ENCODE measurements at regions not wholly inside any gene's neighbourhood (a gene's known extent, or its start where the extent isn't known, plus 50 kb on each side); places are given as distances from the start of the nearest gene placed in this dataset.

DNA sequence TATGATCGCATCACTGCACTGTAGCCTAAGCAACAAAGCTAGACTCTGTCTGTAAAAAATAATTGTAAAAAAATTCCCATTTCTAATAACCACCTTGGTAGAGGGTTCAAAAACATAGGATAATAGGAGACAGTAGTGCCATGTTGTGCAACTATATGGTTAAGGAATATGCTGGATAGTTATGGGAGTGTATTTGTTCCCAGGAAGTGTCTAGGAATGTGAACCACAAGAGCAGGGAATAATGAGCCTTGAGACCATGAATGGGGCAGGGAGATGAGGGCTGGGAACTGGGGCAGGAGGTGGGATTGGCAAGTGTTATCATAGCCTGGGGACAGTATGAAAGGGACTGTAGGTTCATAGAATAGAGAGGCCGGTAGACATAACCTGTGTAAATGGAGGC is 50.4 kb downstream of the RUSC2 start:
- Mint-ChIP-seq H3K27ac (no peak overlapping the region), H3K9me3 (no peaks in the 10 kb centered on the region), H3K36me3 (ENCODE audit: low read depth) (no peaks in the 10 kb centered on the region), H3K4me1 (no peaks in the 10 kb centered on the region), H3K4me3 (no peak overlapping the region), H3K27me3 (peaks cover 24% of the 10 kb centered on the region)
- no peak for DNase-seq
- ChIA-PET POLR2A (no interaction called here), CTCF (no interaction called here)

- no peak overlapping the region for H3K27ac Mint-ChIP-seq
- no peak for DNase-seq
- H3K4me3 Mint-ChIP-seq, result no peak overlapping the region
- H3K9me3 Mint-ChIP-seq, result no peaks in the 10 kb centered on the region
- H3K4me1 Mint-ChIP-seq, result no peaks in the 10 kb centered on the region
- POLR2A ChIA-PET, result no interaction called here
- H3K27me3 Mint-ChIP-seq, result peaks cover 21% of the 10 kb centered on the region
- no peaks in the 10 kb centered on the region for H3K36me3 Mint-ChIP-seq (ENCODE audit: low read depth)
- CTCF ChIA-PET, result no interaction called here
These were observed 56.9 kb downstream of the RUSC2 start for GRCh38 chr9:35546853-35547252.

- H3K36me3 Mint-ChIP-seq (ENCODE audit: low read depth), result no peaks in the 10 kb centered on the region
- H3K27ac Mint-ChIP-seq, result no peak overlapping the region
- CTCF ChIA-PET, result no interaction called here
- peaks cover 14% of the 10 kb centered on the region for H3K27me3 Mint-ChIP-seq
- no peaks in the 10 kb centered on the region for H3K4me1 Mint-ChIP-seq
- POLR2A ChIA-PET, result no interaction called here
- H3K9me3 Mint-ChIP-seq, result no peaks in the 10 kb centered on the region
- DNase-seq, result no peak
- H3K4me3 Mint-ChIP-seq, result no peak overlapping the region
These were observed 57.1 kb upstream of the TESK1 start for GRCh38 chr9:35547889-35548418.

GRCh38 chr9:35548571-35548970 is 56.5 kb upstream of the TESK1 start:
- ChIA-PET CTCF (no interaction called here), POLR2A (no interaction called here)
- Mint-ChIP-seq H3K27me3 (peaks cover 14% of the 10 kb centered on the region), H3K4me1 (no peaks in the 10 kb centered on the region), H3K27ac (no peak overlapping the region), H3K36me3 (ENCODE audit: low read depth) (no peaks in the 10 kb centered on the region), H3K4me3 (no peak overlapping the region), H3K9me3 (no peaks in the 10 kb centered on the region)
- DNase-seq, result no peak

DNA sequence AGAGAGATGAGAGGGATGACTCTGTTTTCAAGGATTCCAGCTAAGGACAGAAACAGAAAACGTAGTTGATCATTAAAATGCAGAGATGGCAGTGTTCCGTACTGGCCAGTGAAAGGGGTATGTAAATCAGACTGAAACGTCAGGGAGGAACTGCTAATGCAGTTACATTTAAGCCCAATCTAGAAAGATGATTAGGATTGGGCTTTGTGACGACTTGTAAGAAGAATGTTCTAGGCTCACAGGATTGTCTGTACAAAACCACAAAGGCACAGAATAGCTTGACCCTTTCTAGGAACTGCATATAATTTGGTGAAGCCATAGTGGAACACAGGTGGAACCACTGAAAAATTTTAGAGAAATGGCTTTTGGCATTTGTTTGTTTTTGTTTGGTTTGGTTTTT is 55.6 kb upstream of the TESK1 start:
- ChIA-PET CTCF (no interaction called here), POLR2A (no interaction called here)
- H3K9me3 Mint-ChIP-seq, result no peaks in the 10 kb centered on the region
- DNase-seq, result no peak
- no peaks in the 10 kb centered on the region for H3K4me1 Mint-ChIP-seq
- H3K4me3 Mint-ChIP-seq, result no peak overlapping the region
- no peak overlapping the region for H3K27ac Mint-ChIP-seq
- no peaks in the 10 kb centered on the region for H3K36me3 Mint-ChIP-seq (ENCODE audit: low read depth)
- H3K27me3 Mint-ChIP-seq, result peaks cover 10% of the 10 kb centered on the region

DNA sequence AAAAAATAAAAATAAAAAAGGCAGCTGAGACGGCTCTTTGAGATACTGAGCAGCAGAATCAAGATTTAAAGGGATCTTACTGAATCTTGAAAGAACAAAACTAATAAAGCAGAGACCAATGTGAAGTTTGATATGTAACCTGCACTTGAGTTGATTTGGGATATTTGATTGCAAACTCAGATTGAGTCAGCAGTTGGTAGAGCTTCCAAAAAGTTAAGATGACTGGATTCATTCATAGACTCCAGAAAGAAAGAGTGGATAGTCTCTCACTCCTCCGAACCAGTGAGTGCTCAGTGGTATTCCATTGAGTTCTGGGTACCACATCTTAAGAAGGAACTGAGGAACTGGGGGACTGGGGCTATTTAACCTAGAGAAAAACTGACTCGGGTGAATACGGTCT is 52.7 kb upstream of the TESK1 start:
- no peak for DNase-seq
- Mint-ChIP-seq H3K27me3 (peaks cover 8% of the 10 kb centered on the region), H3K27ac (no peak overlapping the region), H3K4me3 (no peak overlapping the region), H3K4me1 (no peaks in the 10 kb centered on the region), H3K36me3 (ENCODE audit: low read depth) (no peaks in the 10 kb centered on the region), H3K9me3 (no peaks in the 10 kb centered on the region)
- CTCF ChIA-PET, result interaction anchor here (1.2 to 2.0 kb wide), 5 partner anchors 9 to 437 kb away, joined by 3 to 6 read pairs (median 4); partner anchors contain the start of gene ATOSB
- POLR2A ChIA-PET, result no interaction called here

DNA sequence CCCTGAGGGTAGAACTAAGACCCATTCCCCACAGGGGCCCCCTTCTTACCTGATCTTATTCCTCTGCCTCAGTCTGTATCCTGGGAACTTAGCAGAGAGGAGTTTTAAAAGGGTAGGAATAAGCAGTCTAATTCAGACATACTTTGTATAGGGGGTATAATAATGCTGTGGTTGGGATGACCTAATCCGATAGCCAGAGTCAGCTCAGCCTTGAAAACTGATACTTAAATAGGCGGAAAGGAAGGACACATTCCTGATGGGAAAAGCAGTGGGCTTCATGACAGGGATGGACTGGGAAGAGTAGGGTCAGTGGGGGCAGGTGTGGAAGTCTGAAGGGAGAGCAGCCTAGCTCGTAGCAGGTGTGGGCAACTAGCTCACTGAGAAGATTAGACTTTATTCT is 52.2 kb upstream of the TESK1 start:
- POLR2A ChIA-PET, result no interaction called here
- no peak overlapping the region for H3K27ac Mint-ChIP-seq

DNA sequence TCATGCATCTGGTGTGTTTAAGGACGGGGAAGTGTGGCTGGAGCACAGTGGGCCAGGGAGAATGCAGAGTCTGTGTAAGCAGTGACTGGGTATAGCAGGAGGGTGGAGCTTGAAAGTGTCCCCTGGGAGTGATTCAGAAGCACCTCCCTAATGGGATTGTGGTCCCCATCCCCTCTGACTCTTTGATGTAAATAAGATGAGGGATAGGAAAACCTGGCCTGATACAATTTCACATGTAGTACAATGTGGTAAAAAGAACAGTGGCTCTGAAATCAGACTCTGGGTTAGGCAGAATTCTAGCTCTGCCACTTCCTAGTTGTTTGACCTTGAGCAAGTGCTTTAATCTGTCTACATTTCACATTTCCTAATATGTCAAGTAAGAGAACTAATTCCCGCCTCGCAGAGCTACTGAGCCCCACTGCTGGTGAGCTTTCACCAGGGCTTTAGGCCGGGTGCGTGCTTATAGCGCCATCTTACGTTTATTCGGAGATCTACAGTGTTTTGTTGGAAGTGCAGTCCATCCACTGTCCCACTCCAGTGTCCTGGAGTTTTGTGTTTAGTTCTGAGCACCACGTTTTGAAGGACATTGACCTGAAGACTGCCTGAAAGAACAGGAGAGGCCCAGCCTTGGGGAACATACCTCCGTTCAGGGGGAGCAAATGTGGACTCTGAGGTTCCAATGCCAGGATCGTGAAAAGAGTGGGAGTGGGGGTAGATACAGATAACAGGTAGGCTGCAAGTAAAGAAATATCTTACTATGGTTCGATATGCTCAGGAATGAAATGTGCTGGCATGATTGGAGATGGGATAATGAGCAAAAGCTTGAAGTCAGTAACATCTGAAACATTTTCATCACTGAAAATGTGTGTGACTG is 51.2 kb upstream of the TESK1 start:
- H3K4me1 Mint-ChIP-seq, result no peaks in the 10 kb centered on the region
- CTCF ChIA-PET, result interaction anchor here (0.5 to 2.0 kb wide), 21 partner anchors 8 to 440 kb away, joined by 3 to 9 read pairs (median 4); partner anchors contain the start of genes ATOSB, RUSC2 and UNC13B

More for the DNA sequence above, 52.2 kb upstream of the TESK1 start:
- H3K4me3 Mint-ChIP-seq, result no peak overlapping the region
- H3K27me3 Mint-ChIP-seq, result peaks cover 8% of the 10 kb centered on the region
- CTCF ChIA-PET, result interaction anchor here (1.1 to 2.0 kb wide), 8 partner anchors 9 to 439 kb away, joined by 3 to 8 read pairs (median 4); partner anchors contain the start of genes ATOSB and RUSC2
- no peaks in the 10 kb centered on the region for H3K4me1 Mint-ChIP-seq
- DNase-seq, result no peak
- no peaks in the 10 kb centered on the region for H3K36me3 Mint-ChIP-seq (ENCODE audit: low read depth)
- no peaks in the 10 kb centered on the region for H3K9me3 Mint-ChIP-seq

GRCh38 chr9:35555246-35555701 is 49.8 kb upstream of the TESK1 start:
- DNase-seq, result no peak
- H3K27ac Mint-ChIP-seq, result no peak overlapping the region
- ChIA-PET POLR2A (no interaction called here), CTCF (interaction anchor here (0.6 to 1.5 kb wide), 2 partner anchors 325 to 439 kb away, joined by 3 to 5 read pairs; partner anchors contain the start of gene ATOSB)
- H3K4me1 Mint-ChIP-seq, result no peaks in the 10 kb centered on the region
- no peaks in the 10 kb centered on the region for H3K36me3 Mint-ChIP-seq (ENCODE audit: low read depth)
- H3K9me3 Mint-ChIP-seq, result no peaks in the 10 kb centered on the region
- H3K27me3 Mint-ChIP-seq, result peaks cover 6% of the 10 kb centered on the region
- no peak overlapping the region for H3K4me3 Mint-ChIP-seq

More for the DNA sequence above, 51.2 kb upstream of the TESK1 start:
- peak; percentile 47 for DNase-seq
- no peak overlapping the region for H3K27ac Mint-ChIP-seq
- no peaks in the 10 kb centered on the region for H3K9me3 Mint-ChIP-seq
- POLR2A ChIA-PET, result interaction anchor here (1.1 kb wide), 1 partner anchor 15 kb away, joined by 4 read pairs; no protein-coding TSS in a partner anchor
- H3K27me3 Mint-ChIP-seq, result peaks cover 8% of the 10 kb centered on the region
- no peaks in the 10 kb centered on the region for H3K36me3 Mint-ChIP-seq (ENCODE audit: low read depth)
- no peak overlapping the region for H3K4me3 Mint-ChIP-seq

Data from activated CD4-positive, alpha-beta memory T cell treated with anti-CD3 and anti-CD28 coated beads, Interleukin-2, amount 10 ng/mL, durations not matched to agents 7 days and 5 days (primary cell).